ENCODE measurements at regions not wholly inside any gene's neighbourhood (a gene's known extent, or its start where the extent isn't known, plus 50 kb on each side); places are given as distances from the start of the nearest gene placed in this dataset.

- no peak for TF ChIP-seq GATA2 (IDR thresholded peaks at IDR 0.05; ENCODE audit: low read depth, low read length)
- TF ChIP-seq GATA3 (IDR thresholded peaks at IDR 0.05; ENCODE audit: low read depth, low read length) = no peak
Measured at GRCh38 chr6:2554651-2555260, 196.0 kb downstream of the MYLK4 start.
